K562 (cell line): ENCODE measurements at regions not wholly inside any gene's neighbourhood (a gene's known extent, or its start where the extent isn't known, plus 50 kb on each side); places are given as distances from the start of the nearest gene placed in this dataset.

ENCODE experiments used
- ATAC-seq: fragments of 200-7000 bp; cut with Tn5 transposase; 3 replicates; pipeline ENCODE4 v1.9.1; 2020; ENCODE audit warnings: moderate library complexity
- BruUV-seq: library from RNA; stranded (reverse); fragments of 400-500 nt; replicated peaks from 2 replicates; lab custom pipeline; 2021; lab: Mats Ljungman, UMichigan
- CTCF ChIA-PET: fragments of 300-600 bp; formaldehyde crosslinking; extraction: SDS; loops from one replicate; lab custom pipeline; 2021; ENCODE audit warnings: low intra/inter-chr PET ratio; lab: Yijun Ruan, JAX
- POLR2A ChIA-PET: fragments of 300-600, 350-650 bp; sonication (Branson Sonifier 250); formaldehyde crosslinking; extraction: SDS; loops from one replicate; lab custom pipeline; 2021; ENCODE audit warnings: antibody characterized with exemption, inconsistent platforms; lab: Yijun Ruan, JAX
- DNase-seq, 4 experiments: peaks; one replicate each; pipeline versions ENCODE4 v3.0.0 to v3.0.0-alpha.2; 2011 to 2018; ENCODE audit warnings: low spot score in 3 of 4, mixed read lengths in 3 of 4; ENCODE audit errors: extremely low read depth in 1 of 4
- FAIRE-seq: peaks from 2 replicates; lab custom pipeline; 2011; peaks lifted over from hg19 to GRCh38; lab: Jason Lieb, UNC
- H2AFZ ChIP-seq: 2 replicates; pipeline ENCODE4 v1.6.0; 2011; ENCODE audit warnings: low read depth, low read length, control low read depth, inconsistent platforms
- H3K27ac ChIP-seq: fragments of 200-600 bp; 3 replicates; pipeline ENCODE4 v1.8.0; 2011; ENCODE audit warnings: low read depth, mild to moderate bottlenecking, control low read depth, inconsistent platforms, low read length, moderate library complexity, mixed read lengths; ENCODE audit errors: extremely low read depth
- H3K27me3 ChIP-seq, 2 experiments: fragments of 300-600 bp in 1 of 2; 2 replicates in 1 of 2; 3 replicates in 1 of 2; pipeline versions ENCODE4 v1.6.0 to v1.8.0; 2011; ENCODE audit warnings: inconsistent platforms in 2 of 2, low read length in 2 of 2, mild to moderate bottlenecking in 1 of 2, mixed read lengths in 1 of 2, moderate library complexity in 1 of 2; ENCODE audit not compliant: control insufficient read depth in 2 of 2, insufficient read depth in 2 of 2
- H3K36me3 ChIP-seq: fragments of 300-600 bp; 3 replicates; pipeline ENCODE4 v1.8.0; 2011; ENCODE audit warnings: mild to moderate bottlenecking, low read length, inconsistent platforms; ENCODE audit not compliant: control insufficient read depth, insufficient read depth
- H3K4me1 ChIP-seq, 2 experiments: fragments of 200-600 bp in 1 of 2; replicated peaks in 1 of 2; 2 replicates in 1 of 2; 3 replicates in 1 of 2; pipeline versions ENCODE4 v1.5.1 to v1.8.0; 2011; ENCODE audit warnings: inconsistent platforms in 2 of 2, low read length in 2 of 2, mild to moderate bottlenecking in 1 of 2, mixed read lengths in 1 of 2, moderate library complexity in 1 of 2; ENCODE audit not compliant: control insufficient read depth in 2 of 2, insufficient read depth in 2 of 2
- H3K4me2 ChIP-seq: 2 replicates; pipeline ENCODE4 v1.6.1; 2011; ENCODE audit warnings: low read length, control low read depth, inconsistent platforms, mixed read lengths; ENCODE audit not compliant: insufficient read depth
- H3K4me3 ChIP-seq: fragments of 200-600 bp; sonication (generic), shearing (Covaris generic); 2 replicates; pipeline ENCODE4 v1.5.1; 2016; ENCODE audit warnings: control low read depth, inconsistent platforms
- H3K79me2 ChIP-seq: fragments of 200-600 bp; 3 replicates; pipeline ENCODE4 v1.8.0; 2011; ENCODE audit warnings: low read length, inconsistent platforms; ENCODE audit not compliant: control insufficient read depth, insufficient read depth
- H3K9ac ChIP-seq, 2 experiments: 2 replicates each; pipeline versions ENCODE4 v1.6.0 to v1.6.1; 2011; ENCODE audit warnings: low read depth in 2 of 2, low read length in 2 of 2, control low read depth in 1 of 2, inconsistent platforms in 1 of 2, mild to moderate bottlenecking in 1 of 2, mixed read lengths in 1 of 2; ENCODE audit not compliant: insufficient read depth in 1 of 2
- H3K9me1 ChIP-seq: one replicate; pipeline ENCODE4 v1.6.0; 2011; ENCODE audit warnings: inconsistent platforms, mild to moderate bottlenecking, low read length, moderate library complexity; ENCODE audit not compliant: control insufficient read depth, insufficient read depth
- H3K9me3 ChIP-seq: replicated peaks from 2 replicates; pipeline ENCODE4 v1.5.1; 2011; ENCODE audit warnings: low read depth, low read length, inconsistent platforms; ENCODE audit not compliant: control insufficient read depth, insufficient read depth
- H4K20me1 ChIP-seq: replicated peaks from 2 replicates; pipeline ENCODE4 v1.6.1; 2011; ENCODE audit warnings: low read length, inconsistent platforms, mixed read lengths; ENCODE audit not compliant: control insufficient read depth, insufficient read depth
- C11orf30 ChIP-seq: fragments of 450-650 bp; IDR thresholded peaks from 2 replicates; pipeline ENCODE4 v1.6.1; 2016; ENCODE audit warnings: low read depth, mild to moderate bottlenecking
- HEY1 ChIP-seq: fragments of 250-450 bp; sonication (Bioruptor Pico); IDR thresholded peaks from 2 replicates; pipeline ENCODE4 v1.5.0; 2020; ENCODE audit warnings: mild to moderate bottlenecking, moderate library complexity, borderline replicate concordance
- MAFF ChIP-seq: IDR thresholded peaks from 2 replicates; pipeline ENCODE4 v1.6.1; 2012; ENCODE audit warnings: low read length, improper control_type of control experiment
- MAFG ChIP-seq: fragments of 450-650 bp; conservative IDR thresholded peaks from 2 replicates; pipeline ENCODE4 v1.6.1; 2016; ENCODE audit warnings: missing genetic modification characterization, missing compliant biosample characterization
- MAFK ChIP-seq: IDR thresholded peaks from 2 replicates; pipeline ENCODE4 v1.6.1; 2011; ENCODE audit warnings: low read length, improper control_type of control experiment
- MECOM ChIP-seq: fragments of 250-450 bp; sonication (Bioruptor Pico); IDR thresholded peaks from 2 replicates; pipeline ENCODE4 v1.8.0; 2022; ENCODE audit warnings: inconsistent platforms
- NONO ChIP-seq, 2 experiments: fragments of 200-400 bp in 1 of 2; fragments of 450-650 bp in 1 of 2; formaldehyde crosslinking in 1 of 2; IDR thresholded peaks; 2 replicates each; pipeline ENCODE4 v1.6.1; 2017; ENCODE audit warnings: low read depth in 2 of 2, mild to moderate bottlenecking in 2 of 2, moderate library complexity in 2 of 2, low read length in 1 of 2
- PTRF ChIP-seq: fragments of 450-650 bp; IDR thresholded peaks from 2 replicates; pipeline ENCODE4 v1.6.1; 2016; ENCODE audit warnings: mild to moderate bottlenecking, missing genetic modification characterization, missing compliant biosample characterization
- SMAD2 ChIP-seq: fragments of 150-350 bp; IDR thresholded peaks from 2 replicates; pipeline ENCODE4 v1.6.1; 2014; ENCODE audit warnings: low read depth, mild to moderate bottlenecking, low read length
- ZNF24 ChIP-seq: fragments of 450-650 bp; IDR thresholded peaks from 2 replicates; pipeline ENCODE4 v1.6.1; 2016
- ZNF316 ChIP-seq: fragments of 450-650 bp; IDR thresholded peaks from 2 replicates; pipeline ENCODE4 v1.6.1; 2016
- WGBS: fragments of 100-300 bp; shearing (Covaris generic); methylation state at CpG from one replicate; pipeline ENCODE4 v1.1.6; 2016; ENCODE audit warnings: low coverage, mixed read lengths; ENCODE audit not compliant: insufficient coverage; ENCODE audit errors: missing lambda C conversion rate; 5-methylcytosine and 5-hydroxymethylcytosine counted together
- in situ Hi-C: fragments of 300-500 bp; cut with MboI; formaldehyde crosslinking; loops from 4 replicates; pipeline ENCODE4 v1.15.0; 2018; ENCODE audit warnings: inconsistent platforms, mixed read lengths
- intact Hi-C: fragments of 100-400 bp; cut with micrococcal nuclease; formaldehyde crosslinking; loops from 2 replicates; pipeline ENCODE4 v1.14.2; 2022
- TF ChIP-seq, protein P1 (sequence below): fragments of 450-650 bp; IDR thresholded peaks from 2 replicates; pipeline ENCODE4 v1.6.1; 2016; ENCODE audit warnings: low read depth
- TF ChIP-seq, protein P2 (sequence below): fragments of 250-450 bp; sonication (Bioruptor Pico); IDR thresholded peaks from 2 replicates; pipeline ENCODE4 v1.5.0; 2022; ENCODE audit warnings: mild to moderate bottlenecking

DNA sequence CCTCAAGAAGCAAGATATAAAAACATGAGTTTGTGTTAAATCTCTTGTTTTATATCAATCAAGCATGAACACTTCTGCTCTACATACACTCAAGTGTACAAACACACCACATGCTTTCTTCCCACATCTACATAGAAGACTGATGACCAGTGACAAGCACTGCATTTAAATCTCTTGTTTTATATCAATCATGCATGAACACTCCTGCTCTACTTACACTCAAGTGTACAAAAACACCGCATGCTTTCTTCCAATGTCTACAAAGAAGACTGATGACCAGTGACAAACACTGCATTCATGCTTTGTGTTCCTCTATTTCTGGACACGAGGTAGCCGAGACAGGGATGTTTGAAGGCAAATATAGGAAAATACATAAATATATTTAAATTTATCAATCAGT, 642.0 kb upstream of the PFKP start (continued):
- TF ChIP-seq, protein P1, sequence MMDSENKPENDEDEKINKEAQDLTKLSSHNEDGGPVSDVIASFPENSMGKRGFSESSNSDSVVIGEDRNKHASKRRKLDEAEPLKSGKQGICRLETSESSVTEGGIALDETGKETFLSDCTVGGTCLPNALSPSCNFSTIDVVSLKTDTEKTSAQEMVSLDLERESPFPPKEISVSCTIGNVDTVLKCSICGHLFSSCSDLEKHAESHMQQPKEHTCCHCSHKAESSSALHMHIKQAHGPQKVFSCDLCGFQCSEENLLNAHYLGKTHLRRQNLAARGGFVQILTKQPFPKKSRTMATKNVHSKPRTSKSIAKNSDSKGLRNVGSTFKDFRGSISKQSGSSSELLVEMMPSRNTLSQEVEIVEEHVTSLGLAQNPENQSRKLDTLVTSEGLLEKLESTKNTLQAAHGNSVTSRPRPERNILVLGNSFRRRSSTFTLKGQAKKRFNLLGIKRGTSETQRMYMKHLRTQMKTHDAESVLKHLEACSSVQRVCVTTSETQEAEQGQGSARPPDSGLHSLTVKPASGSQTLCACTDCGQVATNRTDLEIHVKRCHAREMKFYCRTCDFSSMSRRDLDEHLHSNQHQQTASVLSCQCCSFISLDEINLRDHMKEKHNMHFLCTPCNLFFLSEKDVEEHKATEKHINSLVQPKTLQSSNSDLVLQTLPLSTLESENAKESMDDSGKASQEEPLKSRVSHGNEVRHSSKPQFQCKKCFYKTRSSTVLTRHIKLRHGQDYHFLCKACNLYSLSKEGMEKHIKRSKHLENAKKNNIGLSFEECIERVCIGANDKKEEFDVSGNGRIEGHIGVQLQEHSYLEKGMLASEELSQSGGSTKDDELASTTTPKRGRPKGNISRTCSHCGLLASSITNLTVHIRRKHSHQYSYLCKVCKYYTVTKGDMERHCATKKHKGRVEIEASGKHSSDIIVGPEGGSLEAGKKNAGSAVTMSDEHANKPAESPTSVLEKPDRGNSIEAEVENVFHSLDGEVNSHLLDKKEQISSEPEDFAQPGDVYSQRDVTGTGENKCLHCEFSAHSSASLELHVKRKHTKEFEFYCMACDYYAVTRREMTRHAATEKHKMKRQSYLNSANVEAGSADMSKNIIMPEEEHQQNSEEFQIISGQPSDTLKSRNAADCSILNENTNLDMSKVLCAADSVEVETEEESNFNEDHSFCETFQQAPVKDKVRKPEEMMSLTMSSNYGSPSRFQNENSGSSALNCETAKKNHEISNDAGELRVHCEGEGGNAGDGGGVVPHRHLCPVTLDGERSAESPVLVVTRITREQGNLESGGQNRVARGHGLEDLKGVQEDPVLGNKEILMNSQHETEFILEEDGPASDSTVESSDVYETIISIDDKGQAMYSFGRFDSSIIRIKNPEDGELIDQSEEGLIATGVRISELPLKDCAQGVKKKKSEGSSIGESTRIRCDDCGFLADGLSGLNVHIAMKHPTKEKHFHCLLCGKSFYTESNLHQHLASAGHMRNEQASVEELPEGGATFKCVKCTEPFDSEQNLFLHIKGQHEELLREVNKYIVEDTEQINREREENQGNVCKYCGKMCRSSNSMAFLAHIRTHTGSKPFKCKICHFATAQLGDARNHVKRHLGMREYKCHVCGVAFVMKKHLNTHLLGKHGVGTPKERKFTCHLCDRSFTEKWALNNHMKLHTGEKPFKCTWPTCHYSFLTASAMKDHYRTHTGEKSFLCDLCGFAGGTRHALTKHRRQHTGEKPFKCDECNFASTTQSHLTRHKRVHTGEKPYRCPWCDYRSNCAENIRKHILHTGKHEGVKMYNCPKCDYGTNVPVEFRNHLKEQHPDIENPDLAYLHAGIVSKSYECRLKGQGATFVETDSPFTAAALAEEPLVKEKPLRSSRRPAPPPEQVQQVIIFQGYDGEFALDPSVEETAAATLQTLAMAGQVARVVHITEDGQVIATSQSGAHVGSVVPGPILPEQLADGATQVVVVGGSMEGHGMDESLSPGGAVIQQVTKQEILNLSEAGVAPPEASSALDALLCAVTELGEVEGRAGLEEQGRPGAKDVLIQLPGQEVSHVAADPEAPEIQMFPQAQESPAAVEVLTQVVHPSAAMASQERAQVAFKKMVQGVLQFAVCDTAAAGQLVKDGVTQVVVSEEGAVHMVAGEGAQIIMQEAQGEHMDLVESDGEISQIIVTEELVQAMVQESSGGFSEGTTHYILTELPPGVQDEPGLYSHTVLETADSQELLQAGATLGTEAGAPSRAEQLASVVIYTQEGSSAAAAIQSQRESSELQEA = no peak
- TF ChIP-seq MECOM (CRISPR knock-in tag) = no peak

DNA sequence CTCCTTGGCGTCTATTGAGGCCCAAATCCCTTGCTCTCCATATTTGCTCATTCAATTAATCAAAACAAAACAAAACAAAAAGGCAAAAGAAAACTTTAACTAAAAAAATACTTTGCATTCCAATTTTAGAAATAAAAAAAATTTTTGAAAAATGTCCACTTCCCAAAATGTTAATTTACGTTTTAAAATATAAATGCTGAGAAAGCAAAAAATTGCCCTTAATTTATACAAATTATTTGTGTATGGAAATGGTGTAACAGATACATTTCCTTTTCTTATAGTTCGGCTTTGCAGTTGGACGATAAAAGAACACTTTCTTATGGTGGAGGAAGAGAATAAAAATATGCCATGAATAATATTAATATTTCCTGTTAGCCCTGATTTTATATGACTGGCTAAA, 652.8 kb upstream of the PFKP start:
- Histone ChIP-seq H4K20me1 (no peaks in the 10 kb centered on the region), H3K9ac (no peak overlapping the region), H3K4me2 (no peak overlapping the region), H3K27ac (no peak overlapping the region), H3K4me1 (no peaks in the 10 kb centered on the region), H3K36me3 (no peaks in the 10 kb centered on the region), H2AFZ (no peak overlapping the region), H3K9me1 (no peaks in the 10 kb centered on the region), H3K79me2 (no peaks in the 10 kb centered on the region), H3K27me3 (peaks cover 0 to 5% of the 10 kb centered on the region in 2 experiments; a peak in 1 of 5 replicates), H3K9me3 (no peaks in the 10 kb centered on the region), H3K4me3 (no peak overlapping the region)
- 0% methylated on average over 4 of the region's 4 CpGs for WGBS
- FAIRE-seq (no peak), ATAC-seq (no peak), DNase-seq (no peak)
- ChIA-PET POLR2A (no interaction called here), CTCF (no interaction called here)
- intact Hi-C loops (no loop called here), in situ Hi-C loops (no loop called here)
- no TSS peak for BruUV-seq
- TF ChIP-seq ZNF24 (no peak), SMAD2 (no peak), HEY1 (no peak), NONO (IDR thresholded peaks at IDR 0.05; ENCODE audit: low read depth in 2 of 2, low read length in 1 of 2) (no peak), MAFF (peak; percentile 64; the same call in 1 of the 2 replicates), C11orf30 (peak; percentile 70), MAFG (tag) (peak; percentile 57; the same call in 1 of the 2 replicates), MAFK (peak; percentile 49; the same call in 1 of the 2 replicates), PTRF (tag) (no peak), ZNF316 (peak; percentile 83)
- TF ChIP-seq, protein P2, sequence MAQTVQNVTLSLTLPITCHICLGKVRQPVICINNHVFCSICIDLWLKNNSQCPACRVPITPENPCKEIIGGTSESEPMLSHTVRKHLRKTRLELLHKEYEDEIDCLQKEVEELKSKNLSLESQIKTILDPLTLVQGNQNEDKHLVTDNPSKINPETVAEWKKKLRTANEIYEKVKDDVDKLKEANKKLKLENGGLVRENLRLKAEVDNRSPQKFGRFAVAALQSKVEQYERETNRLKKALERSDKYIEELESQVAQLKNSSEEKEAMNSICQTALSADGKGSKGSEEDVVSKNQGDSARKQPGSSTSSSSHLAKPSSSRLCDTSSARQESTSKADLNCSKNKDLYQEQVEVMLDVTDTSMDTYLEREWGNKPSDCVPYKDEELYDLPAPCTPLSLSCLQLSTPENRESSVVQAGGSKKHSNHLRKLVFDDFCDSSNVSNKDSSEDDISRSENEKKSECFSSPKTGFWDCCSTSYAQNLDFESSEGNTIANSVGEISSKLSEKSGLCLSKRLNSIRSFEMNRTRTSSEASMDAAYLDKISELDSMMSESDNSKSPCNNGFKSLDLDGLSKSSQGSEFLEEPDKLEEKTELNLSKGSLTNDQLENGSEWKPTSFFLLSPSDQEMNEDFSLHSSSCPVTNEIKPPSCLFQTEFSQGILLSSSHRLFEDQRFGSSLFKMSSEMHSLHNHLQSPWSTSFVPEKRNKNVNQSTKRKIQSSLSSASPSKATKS (CRISPR knock-in tag) = no peak
